HepG2 (cell line): ENCODE measurements at regions not wholly inside any gene's neighbourhood (a gene's known extent, or its start where the extent isn't known, plus 50 kb on each side); places are given as distances from the start of the nearest gene placed in this dataset.

Source experiments
- ATAC-seq: fragments of 200-7000 bp; cut with Tn5 transposase; 3 replicates; pipeline ENCODE4 v1.9.1; 2020; ENCODE audit warnings: mild to moderate bottlenecking, moderate library complexity
- BruUV-seq: library from RNA; stranded (reverse); fragments of 400-500 nt; replicated peaks from 2 replicates; lab custom pipeline; 2021; lab: Mats Ljungman, UMichigan
- CTCF ChIA-PET: fragments of 300-600 bp; formaldehyde crosslinking; extraction: SDS; loops from one replicate; lab custom pipeline; 2021; ENCODE audit warnings: low total read pairs, inconsistent platforms, low intra/inter-chr PET ratio; lab: Yijun Ruan, JAX
- POLR2A ChIA-PET: fragments of 350-600 bp; sonication (Branson Sonifier 250); formaldehyde crosslinking; loops from one replicate; lab custom pipeline; 2020; ENCODE audit warnings: antibody characterized with exemption, inconsistent platforms; lab: Yijun Ruan, JAX
- DNase-seq: peaks from one replicate; pipeline ENCODE4 v3.0.0-alpha.2; 2015; ENCODE audit warnings: low spot score
- FAIRE-seq: peaks from 3 replicates; lab custom pipeline; 2011; peaks lifted over from hg19 to GRCh38; lab: Jason Lieb, UNC
- H2AFZ ChIP-seq: one replicate; pipeline ENCODE4 v1.6.1; 2011; ENCODE audit warnings: low read length, inconsistent platforms
- H3K27ac ChIP-seq: fragments of 300-600 bp; 3 replicates; pipeline ENCODE4 v1.8.0; 2011; ENCODE audit warnings: mixed run types, mild to moderate bottlenecking, mixed read lengths, low read length, inconsistent platforms; ENCODE audit not compliant: insufficient read depth; ENCODE audit errors: extremely low read length
- H3K27me3 ChIP-seq, 2 experiments: fragments of 200-600 bp in 1 of 2; 2 replicates in 1 of 2; 3 replicates in 1 of 2; pipeline versions ENCODE4 v1.6.0 to v1.8.0; 2011; ENCODE audit warnings: low read length in 2 of 2, mild to moderate bottlenecking in 2 of 2, moderate library complexity in 2 of 2, inconsistent platforms in 1 of 2; ENCODE audit not compliant: insufficient read depth in 2 of 2, control insufficient read depth in 1 of 2
- H3K36me3 ChIP-seq, 2 experiments: fragments of 200-600 bp in 1 of 2; replicated peaks in 1 of 2; 2 replicates in 1 of 2; 3 replicates in 1 of 2; pipeline versions ENCODE4 v1.5.1 to v1.8.0; 2011; ENCODE audit warnings: low read length in 2 of 2, inconsistent platforms in 1 of 2; ENCODE audit not compliant: insufficient read depth in 2 of 2, control insufficient read depth in 1 of 2
- H3K4me1 ChIP-seq: 2 replicates; pipeline ENCODE4 v1.5.1; 2012; ENCODE audit warnings: low read length, inconsistent platforms; ENCODE audit not compliant: insufficient read depth
- H3K4me2 ChIP-seq: 2 replicates; pipeline ENCODE4 v1.6.0; 2011; ENCODE audit warnings: low read depth, low read length, inconsistent platforms
- H3K4me3 ChIP-seq, 3 experiments: fragments of 200-600 bp in 1 of 3; sonication (generic), shearing (Covaris generic) in 1 of 3; replicated peaks in 1 of 3; 2 replicates each; pipeline ENCODE4 v1.5.1; 2011 to 2016; ENCODE audit warnings: low read length in 3 of 3, inconsistent platforms in 2 of 3, low read depth in 2 of 3, mild to moderate bottlenecking in 2 of 3, control low read depth in 1 of 3, mixed read lengths in 1 of 3; ENCODE audit not compliant: insufficient read depth in 1 of 3
- H3K79me2 ChIP-seq: one replicate; pipeline ENCODE4 v1.6.1; 2011; ENCODE audit warnings: low read length, inconsistent platforms; ENCODE audit not compliant: insufficient read depth
- H3K9ac ChIP-seq: 2 replicates; pipeline ENCODE4 v1.6.0; 2011; ENCODE audit warnings: mild to moderate bottlenecking, low read depth, low read length, inconsistent platforms; ENCODE audit not compliant: insufficient read depth
- H3K9me3 ChIP-seq: 2 replicates; pipeline ENCODE4 v1.5.1; 2012; ENCODE audit warnings: mild to moderate bottlenecking, low read length
- H4K20me1 ChIP-seq: 2 replicates; pipeline ENCODE4 v1.6.0; 2011; ENCODE audit warnings: inconsistent platforms, mild to moderate bottlenecking, low read length, moderate library complexity; ENCODE audit not compliant: insufficient read depth
- E2F2 ChIP-seq: sonication (generic); formaldehyde crosslinking; IDR thresholded peaks from 2 replicates; pipeline ENCODE4 v1.4.0; 2020; ENCODE audit warnings: missing genetic modification reagents, borderline replicate concordance
- HNRNPUL1 ChIP-seq: fragments of 200-400 bp; formaldehyde crosslinking; IDR thresholded peaks from 2 replicates; pipeline ENCODE4 v1.6.1; 2017; ENCODE audit warnings: low read depth, mild to moderate bottlenecking, low read length, moderate library complexity
- IRF1 ChIP-seq: sonication (generic); formaldehyde crosslinking; IDR thresholded peaks from 2 replicates; pipeline ENCODE4 v1.4.0; 2020; ENCODE audit warnings: low read depth, mild to moderate bottlenecking, missing genetic modification reagents
- JARID2 ChIP-seq: sonication (generic); formaldehyde crosslinking; IDR thresholded peaks from 2 replicates; pipeline ENCODE4 v1.8.1; 2023; ENCODE audit warnings: missing genetic modification reagents, inconsistent platforms; ENCODE audit not compliant: insufficient replicate concordance
- MEIS1 ChIP-seq: sonication (generic); formaldehyde crosslinking; IDR thresholded peaks from 2 replicates; pipeline ENCODE4 v1.9.0; 2021; ENCODE audit warnings: mild to moderate bottlenecking, missing genetic modification reagents, moderate library complexity, borderline replicate concordance
- MZF1 ChIP-seq: sonication (generic); formaldehyde crosslinking; IDR thresholded peaks from 2 replicates; pipeline ENCODE4 v1.8.1; 2023; ENCODE audit warnings: mild to moderate bottlenecking, missing genetic modification reagents, borderline replicate concordance
- NCOA2 ChIP-seq: sonication (generic); formaldehyde crosslinking; IDR thresholded peaks from 2 replicates; pipeline ENCODE4 v1.8.0; 2022; ENCODE audit warnings: inconsistent platforms
- PCBP1 ChIP-seq: fragments of 200-400 bp; formaldehyde crosslinking; IDR thresholded peaks from 2 replicates; pipeline ENCODE4 v1.6.1; 2017; ENCODE audit warnings: mild to moderate bottlenecking, low read depth, low read length, borderline replicate concordance
- SMC3 ChIP-seq: IDR thresholded peaks from 2 replicates; pipeline ENCODE4 v1.6.1; 2011; ENCODE audit warnings: low read length, improper control_type of control experiment
- STAG1 ChIP-seq: sonication (generic); formaldehyde crosslinking; IDR thresholded peaks from 2 replicates; pipeline ENCODE4 v1.4.0; 2020; ENCODE audit warnings: missing genetic modification reagents
- XRCC5 ChIP-seq: fragments of 200-400 bp; formaldehyde crosslinking; optimal IDR thresholded peaks from 2 replicates; pipeline ENCODE3; 2017; ENCODE audit warnings: mild to moderate bottlenecking, low read length
- ZNF547 ChIP-seq: sonication (generic); formaldehyde crosslinking; IDR thresholded peaks from 2 replicates; pipeline ENCODE4 v1.5.1; 2020; ENCODE audit warnings: mild to moderate bottlenecking, missing genetic modification reagents
- ZNF687 ChIP-seq: sonication (generic); formaldehyde crosslinking; IDR thresholded peaks from 2 replicates; pipeline ENCODE4 v1.5.1; 2020; ENCODE audit warnings: mild to moderate bottlenecking, missing genetic modification reagents, moderate library complexity
- ZNF747 ChIP-seq: sonication (generic); formaldehyde crosslinking; IDR thresholded peaks from 2 replicates; pipeline ENCODE4 v1.8.1; 2023; ENCODE audit warnings: missing genetic modification reagents, mild to moderate bottlenecking, borderline replicate concordance
- ZSCAN25 ChIP-seq: sonication (generic); formaldehyde crosslinking; IDR thresholded peaks from 2 replicates; pipeline ENCODE4 v1.8.0; 2022; ENCODE audit warnings: mild to moderate bottlenecking, missing genetic modification reagents
- WGBS: methylation state at CpG from one replicate; pipeline ENCODE4 v1.1.6; 2017; ENCODE audit warnings: low lambda C conversion rate; 5-methylcytosine and 5-hydroxymethylcytosine counted together
- in situ Hi-C: cut with HindIII; loops from 2 replicates; pipeline ENCODE4 v1.10.0; 2017; ENCODE audit warnings: low pct_unique_long_range_greater_than_20kb; ENCODE audit not compliant: extremely low pct_ligation_motif_present
- intact Hi-C: fragments of 100-400 bp; cut with micrococcal nuclease; formaldehyde crosslinking; loops from one replicate; pipeline ENCODE4 v1.10.0; 2022; ENCODE audit not compliant: unreplicated experiment

- TF ChIP-seq IRF1, result no peak
- peak; percentile 19; the same call in 1 of the 2 replicates for TF ChIP-seq ZNF687 (CRISPR knock-in tag)
- peak; percentile 78 for TF ChIP-seq STAG1
- no peak for TF ChIP-seq ZNF547
- TF ChIP-seq ZNF747 (CRISPR knock-in tag), result no peak
- peak; percentile 68 for TF ChIP-seq XRCC5
- peak; percentile 71; the same call in 1 of the 2 replicates for TF ChIP-seq SMC3
Measured at GRCh38 chr11:122215244-122215992, 99.4 kb upstream of the BLID start (continued).

GRCh38 chr11:122214567-122214966 is 98.6 kb upstream of the BLID start:
- no peaks in the 10 kb centered on the region for H3K27me3 ChIP-seq
- intact Hi-C loops (loop anchor here (10.0 kb wide), 1 partner anchor 150 kb away; no protein-coding TSS in a partner anchor), in situ Hi-C loops (no loop called here)
- no peak overlapping the region for H3K27ac ChIP-seq
- no peaks in the 10 kb centered on the region for H3K79me2 ChIP-seq
- H4K20me1 ChIP-seq, result no peaks in the 10 kb centered on the region
- ATAC-seq (no peak), FAIRE-seq (no peak), DNase-seq (no peak)
- no peaks in the 10 kb centered on the region for H3K9me3 ChIP-seq
- BruUV-seq, result no TSS peak
- ChIA-PET POLR2A (no interaction called here), CTCF (interaction anchor here (1.8 to 3.4 kb wide), 2 partner anchors 290 to 295 kb away, joined by 5 to 53 read pairs; no protein-coding TSS in a partner anchor)
- no peaks in the 10 kb centered on the region for H3K36me3 ChIP-seq
- no peak overlapping the region for H3K9ac ChIP-seq
- no peak overlapping the region for H3K4me3 ChIP-seq
- no peak overlapping the region for H3K4me2 ChIP-seq
- H3K4me1 ChIP-seq, result peaks cover 10% of the 10 kb centered on the region
- TF ChIP-seq MEIS1, result no peak
- no peak for TF ChIP-seq NCOA2 (CRISPR knock-in tag)
- TF ChIP-seq E2F2 (CRISPR knock-in tag), result no peak
- no peak for TF ChIP-seq PCBP1
- TF ChIP-seq HNRNPUL1, result no peak
- TF ChIP-seq JARID2, result no peak
- TF ChIP-seq MZF1 (CRISPR knock-in tag), result no peak
- TF ChIP-seq ZSCAN25 (CRISPR knock-in tag), result no peak
- H2AFZ ChIP-seq, result no peak overlapping the region
- WGBS, result 44% methylated on average over 2 of the region's 2 CpGs
